ENCODE measurements at regions not wholly inside any gene's neighbourhood (a gene's known extent, or its start where the extent isn't known, plus 50 kb on each side); places are given as distances from the start of the nearest gene placed in this dataset.

GRCh38 chr5:68054638-68055037 lies 160.9 kb upstream of the PIK3R1 start:
- H4K5ac ChIP-seq (ENCODE audit: insufficient read length, low read depth, low read length) = no peak overlapping the region
- H3K27ac ChIP-seq (ENCODE audit: insufficient read length, low read depth, low read length) = no peak overlapping the region
- H4K8ac ChIP-seq (replicated peaks; ENCODE audit: insufficient read length, low read depth, low read length) = no peak overlapping the region
- H3K79me2 ChIP-seq (ENCODE audit: insufficient read depth, low read length) = no peaks in the 10 kb centered on the region
- H3K4me1 ChIP-seq (ENCODE audit: insufficient read depth, low read length) = no peaks in the 10 kb centered on the region
- TF ChIP-seq, protein P1, sequence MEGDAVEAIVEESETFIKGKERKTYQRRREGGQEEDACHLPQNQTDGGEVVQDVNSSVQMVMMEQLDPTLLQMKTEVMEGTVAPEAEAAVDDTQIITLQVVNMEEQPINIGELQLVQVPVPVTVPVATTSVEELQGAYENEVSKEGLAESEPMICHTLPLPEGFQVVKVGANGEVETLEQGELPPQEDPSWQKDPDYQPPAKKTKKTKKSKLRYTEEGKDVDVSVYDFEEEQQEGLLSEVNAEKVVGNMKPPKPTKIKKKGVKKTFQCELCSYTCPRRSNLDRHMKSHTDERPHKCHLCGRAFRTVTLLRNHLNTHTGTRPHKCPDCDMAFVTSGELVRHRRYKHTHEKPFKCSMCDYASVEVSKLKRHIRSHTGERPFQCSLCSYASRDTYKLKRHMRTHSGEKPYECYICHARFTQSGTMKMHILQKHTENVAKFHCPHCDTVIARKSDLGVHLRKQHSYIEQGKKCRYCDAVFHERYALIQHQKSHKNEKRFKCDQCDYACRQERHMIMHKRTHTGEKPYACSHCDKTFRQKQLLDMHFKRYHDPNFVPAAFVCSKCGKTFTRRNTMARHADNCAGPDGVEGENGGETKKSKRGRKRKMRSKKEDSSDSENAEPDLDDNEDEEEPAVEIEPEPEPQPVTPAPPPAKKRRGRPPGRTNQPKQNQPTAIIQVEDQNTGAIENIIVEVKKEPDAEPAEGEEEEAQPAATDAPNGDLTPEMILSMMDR (conservative IDR thresholded peaks at IDR 0.05) = no peak
- H3K23me2 ChIP-seq (ENCODE audit: insufficient read length, low read depth, low read length, poor library complexity, severe bottlenecking) = no peaks in the 10 kb centered on the region
- no peak overlapping the region for H3K4ac ChIP-seq (ENCODE audit: low read depth, low read length)
- H3K23ac ChIP-seq (ENCODE audit: insufficient read length, low read depth, low read length) = no peak overlapping the region
- no peak overlapping the region for H2BK20ac ChIP-seq (ENCODE audit: low read depth, low read length, poor library complexity, severe bottlenecking)
- no peak overlapping the region for H3K9ac ChIP-seq (ENCODE audit: extremely low read depth, insufficient read length, low read length)
- no peak overlapping the region for H3K4me2 ChIP-seq (ENCODE audit: insufficient read depth, insufficient read length, low read length)
- no peak overlapping the region for H3K18ac ChIP-seq (ENCODE audit: insufficient read length, low read depth, low read length)
- H2BK120ac ChIP-seq (ENCODE audit: low read depth, low read length, poor library complexity, severe bottlenecking) = no peak overlapping the region
- H3K9me3 ChIP-seq (ENCODE audit: control insufficient read depth, low read depth, low read length) = no peaks in the 10 kb centered on the region
- Mint-ChIP-seq H3K9me3 (peaks cover 2 to 6% of the 10 kb centered on the region in 2 experiments; a peak in 4 of 5 replicates), H3K27me3 (ENCODE audit: low read depth) (peaks cover 2% of the 10 kb centered on the region; the same call in 1 of the 2 replicates), H3K27ac (no peak overlapping the region), H3K36me3 (ENCODE audit: insufficient read depth in 1 of 3, low read depth in 3 of 3) (no peaks in the 10 kb centered on the region; a peak in 1 of 7 replicates), H3K4me3 (no peak overlapping the region), H3K4me1 (peaks cover 6 to 7% of the 10 kb centered on the region in 2 experiments)
- no peak overlapping the region for H2BK15ac ChIP-seq (ENCODE audit: low read depth, low read length)
- no peak overlapping the region for H2AFZ ChIP-seq (ENCODE audit: low read length)
- H3K14ac ChIP-seq (ENCODE audit: insufficient read depth, low read length) = no peak overlapping the region
- no CpG with 5 or more reads among the region's 4 CpGs for WGBS (ENCODE audit: extremely low coverage, insufficient read length, low lambda C conversion rate)
- H4K91ac ChIP-seq (ENCODE audit: insufficient read length, low read depth, low read length) = no peak overlapping the region
- H3K56ac ChIP-seq (ENCODE audit: insufficient read length, low read depth, low read length) = no peak overlapping the region
- no peak overlapping the region for H3T11ph ChIP-seq (ENCODE audit: low read length)
- H4K20me1 ChIP-seq (ENCODE audit: control insufficient read depth, insufficient read depth, insufficient read length) = no peaks in the 10 kb centered on the region
- no peak overlapping the region for H2AK5ac ChIP-seq (ENCODE audit: insufficient read length, low read length)
- no peak for DNase-seq
- no peaks in the 10 kb centered on the region for H3K27me3 ChIP-seq (ENCODE audit: insufficient read depth, low read length)
- H2BK12ac ChIP-seq (ENCODE audit: insufficient read length, low read depth, low read length) = no peak overlapping the region
- H3K79me1 ChIP-seq (ENCODE audit: insufficient read depth, low read depth, low read length, poor library complexity, severe bottlenecking) = no peaks in the 10 kb centered on the region
- H2BK5ac ChIP-seq (ENCODE audit: insufficient read length, low read length) = no peak overlapping the region
